ENCODE measurements at regions not wholly inside any gene's neighbourhood (a gene's known extent, or its start where the extent isn't known, plus 50 kb on each side); places are given as distances from the start of the nearest gene placed in this dataset.

GRCh38 chr4:1488357-1488756 lies 82.1 kb upstream of the NKX1-1 start:
- Histone ChIP-seq H3K36me3 (ENCODE audit: insufficient read depth, low read length) (no peaks in the 10 kb centered on the region), H3K27ac (ENCODE audit: low read depth, low read length) (no peak overlapping the region), H3K27me3 (ENCODE audit: insufficient read depth, low read length) (no peaks in the 10 kb centered on the region), H3K4me3 (ENCODE audit: insufficient read depth, low read depth, low read length) (no peak overlapping the region), H3K9ac (ENCODE audit: low read length) (no peak overlapping the region), H4K20me1 (ENCODE audit: insufficient read depth, low read length) (no peaks in the 10 kb centered on the region), H3K79me2 (ENCODE audit: insufficient read depth, low read length) (no peaks in the 10 kb centered on the region), H3K9me3 (ENCODE audit: insufficient read depth, low read depth, low read length) (peaks cover 3% of the 10 kb centered on the region), H2AFZ (ENCODE audit: low read depth, low read length) (no peak overlapping the region), H3K4me1 (ENCODE audit: insufficient read depth, low read length) (no peaks in the 10 kb centered on the region), H3K4me2 (ENCODE audit: low read length) (no peak overlapping the region)
- Mint-ChIP-seq H3K4me3 (ENCODE audit: unreplicated experiment) (no peak overlapping the region), H3K9me3 (ENCODE audit: unreplicated experiment) (peaks cover 24% of the 10 kb centered on the region), H3K4me1 (ENCODE audit: low read depth, unreplicated experiment) (peaks cover 3% of the 10 kb centered on the region), H3K36me3 (ENCODE audit: low read depth, unreplicated experiment) (peaks cover 4% of the 10 kb centered on the region), H3K27ac (ENCODE audit: unreplicated experiment) (no peak overlapping the region), H3K27me3 (ENCODE audit: low read depth, unreplicated experiment) (peaks cover 34% of the 10 kb centered on the region)
- FAIRE-seq, result no peak
- TF ChIP-seq EZH2 (IDR thresholded peaks at IDR 0.05; ENCODE audit: insufficient read depth, low read length) (no peak), CTCF (IDR thresholded peaks at IDR 0.05; ENCODE audit: insufficient read depth, low read depth, low read length) (no peak)
- DNase-seq (ENCODE audit: low read depth), result no peak

GRCh38 chr4:1487761-1488160 lies 81.5 kb upstream of the NKX1-1 start:
- Histone ChIP-seq H3K4me2 (ENCODE audit: low read length) (no peak overlapping the region), H3K4me1 (ENCODE audit: insufficient read depth, low read length) (no peaks in the 10 kb centered on the region), H3K9ac (ENCODE audit: low read length) (no peak overlapping the region), H3K79me2 (ENCODE audit: insufficient read depth, low read length) (no peaks in the 10 kb centered on the region), H3K4me3 (ENCODE audit: insufficient read depth, low read depth, low read length) (no peak overlapping the region), H3K27me3 (ENCODE audit: insufficient read depth, low read length) (no peaks in the 10 kb centered on the region), H4K20me1 (ENCODE audit: insufficient read depth, low read length) (no peaks in the 10 kb centered on the region), H3K27ac (ENCODE audit: low read depth, low read length) (no peak overlapping the region), H3K36me3 (ENCODE audit: insufficient read depth, low read length) (no peaks in the 10 kb centered on the region), H3K9me3 (ENCODE audit: insufficient read depth, low read depth, low read length) (peaks cover 3% of the 10 kb centered on the region), H2AFZ (ENCODE audit: low read depth, low read length) (no peak overlapping the region)
- Mint-ChIP-seq H3K9me3 (ENCODE audit: unreplicated experiment) (peaks cover 24% of the 10 kb centered on the region), H3K27ac (ENCODE audit: unreplicated experiment) (no peak overlapping the region), H3K36me3 (ENCODE audit: low read depth, unreplicated experiment) (peaks cover 4% of the 10 kb centered on the region), H3K4me1 (ENCODE audit: low read depth, unreplicated experiment) (peaks cover 3% of the 10 kb centered on the region), H3K27me3 (ENCODE audit: low read depth, unreplicated experiment) (peaks cover 37% of the 10 kb centered on the region), H3K4me3 (ENCODE audit: unreplicated experiment) (no peak overlapping the region)
- no peak for FAIRE-seq
- DNase-seq (ENCODE audit: low read depth), result no peak
- no peak for TF ChIP-seq CTCF (IDR thresholded peaks at IDR 0.05; ENCODE audit: insufficient read depth, low read depth, low read length)
- TF ChIP-seq EZH2 (IDR thresholded peaks at IDR 0.05; ENCODE audit: insufficient read depth, low read length), result no peak

GRCh38 chr4:1487106-1487505 lies 80.9 kb upstream of the NKX1-1 start:
- no peaks in the 10 kb centered on the region for H3K27me3 ChIP-seq (ENCODE audit: insufficient read depth, low read length)
- Mint-ChIP-seq H3K4me1 (ENCODE audit: low read depth, unreplicated experiment) (peaks cover 3% of the 10 kb centered on the region), H3K4me3 (ENCODE audit: unreplicated experiment) (no peak overlapping the region), H3K36me3 (ENCODE audit: low read depth, unreplicated experiment) (peaks cover 4% of the 10 kb centered on the region), H3K27me3 (ENCODE audit: low read depth, unreplicated experiment) (peaks cover 31% of the 10 kb centered on the region), H3K27ac (ENCODE audit: unreplicated experiment) (no peak overlapping the region), H3K9me3 (ENCODE audit: unreplicated experiment) (peaks cover 24% of the 10 kb centered on the region)
- H3K4me2 ChIP-seq (ENCODE audit: low read length), result no peak overlapping the region
- H3K4me3 ChIP-seq (ENCODE audit: insufficient read depth, low read depth, low read length), result no peak overlapping the region
- DNase-seq (ENCODE audit: low read depth) (no peak), FAIRE-seq (no peak)
- no peak overlapping the region for H3K27ac ChIP-seq (ENCODE audit: low read depth, low read length)
- H2AFZ ChIP-seq (ENCODE audit: low read depth, low read length), result no peak overlapping the region
- no peaks in the 10 kb centered on the region for H4K20me1 ChIP-seq (ENCODE audit: insufficient read depth, low read length)
- H3K79me2 ChIP-seq (ENCODE audit: insufficient read depth, low read length), result no peaks in the 10 kb centered on the region
- H3K4me1 ChIP-seq (ENCODE audit: insufficient read depth, low read length), result no peaks in the 10 kb centered on the region
- H3K9me3 ChIP-seq (ENCODE audit: insufficient read depth, low read depth, low read length), result peaks cover 3% of the 10 kb centered on the region
- H3K36me3 ChIP-seq (ENCODE audit: insufficient read depth, low read length), result no peaks in the 10 kb centered on the region
- no peak for TF ChIP-seq EZH2 (IDR thresholded peaks at IDR 0.05; ENCODE audit: insufficient read depth, low read length)
- TF ChIP-seq CTCF (IDR thresholded peaks at IDR 0.05; ENCODE audit: insufficient read depth, low read depth, low read length), result no peak
- no peak overlapping the region for H3K9ac ChIP-seq (ENCODE audit: low read length)

All from astrocyte (in vitro differentiated cells and primary cell).